ENCODE measurements at regions not wholly inside any gene's neighbourhood (a gene's known extent, or its start where the extent isn't known, plus 50 kb on each side); places are given as distances from the start of the nearest gene placed in this dataset.

GRCh38 chr12:47306773-47307679, 227.3 kb upstream of the AMIGO2 start:
- DNase-seq (ENCODE audit: low read depth), result peak; percentile 24

- no peak for DNase-seq (ENCODE audit: low read depth)
These were observed 226.4 kb upstream of the AMIGO2 start for GRCh38 chr12:47306130-47306529.

GRCh38 chr12:47305464-47305863, 225.7 kb upstream of the AMIGO2 start:
- DNase-seq (ENCODE audit: low read depth), result no peak

- DNase-seq (ENCODE audit: low read depth), result no peak
These were observed 224.3 kb upstream of the AMIGO2 start for GRCh38 chr12:47303995-47304560.

GRCh38 chr12:47303207-47303606, 223.4 kb upstream of the AMIGO2 start:
- DNase-seq (ENCODE audit: low read depth), result no peak

GRCh38 chr12:47302111-47302671, 222.4 kb upstream of the AMIGO2 start:
- no peak for DNase-seq (ENCODE audit: low read depth)

GRCh38 chr12:47299586-47299985, 219.8 kb upstream of the AMIGO2 start:
- no peak for DNase-seq (ENCODE audit: low read depth)

GRCh38 chr12:47297993-47298392, 218.2 kb upstream of the AMIGO2 start:
- DNase-seq (ENCODE audit: low read depth), result no peak

GRCh38 chr12:47296828-47297227, 217.1 kb upstream of the AMIGO2 start:
- DNase-seq (ENCODE audit: low read depth), result no peak

GRCh38 chr12:47293406-47293805, 213.6 kb upstream of the AMIGO2 start:
- DNase-seq (ENCODE audit: low read depth), result no peak

GRCh38 chr12:47286676-47287075, 206.9 kb upstream of the AMIGO2 start:
- no peak for DNase-seq (ENCODE audit: low read depth)

Data from stimulated activated CD8-positive, alpha-beta memory T cell treated with anti-CD3 and anti-CD28 coated beads, Interleukin-4, amount 100 ng/mL, for 24 hours (primary cell).